ENCODE measurements at regions not wholly inside any gene's neighbourhood (a gene's known extent, or its start where the extent isn't known, plus 50 kb on each side); places are given as distances from the start of the nearest gene placed in this dataset.

GRCh38 chr4:147096667-147097604 lies 151.3 kb upstream of the TTC29 start:
- H3K9me1 ChIP-seq (ENCODE audit: control insufficient read depth, insufficient read depth, low read length), result no peaks in the 10 kb centered on the region
- POLR2A ChIA-PET, result interaction anchor here (1.2 kb wide), 1 partner anchor 78 kb away, joined by 3 read pairs; no protein-coding TSS in a partner anchor
- H3K4me2 ChIP-seq (ENCODE audit: insufficient read depth, low read length), result no peak overlapping the region
- no peaks in the 10 kb centered on the region for H3K4me1 ChIP-seq (replicated peaks in 1 of 2; ENCODE audit: control insufficient read depth in 2 of 2, insufficient read depth in 2 of 2, low read length in 2 of 2)
- no peaks in the 10 kb centered on the region for H3K79me2 ChIP-seq (ENCODE audit: control insufficient read depth, insufficient read depth, low read length)
- H3K9ac ChIP-seq (ENCODE audit: insufficient read depth in 1 of 2, low read depth in 2 of 2, low read length in 2 of 2), result no peak overlapping the region
- H3K27me3 ChIP-seq (ENCODE audit: control insufficient read depth in 2 of 2, insufficient read depth in 2 of 2, low read length in 2 of 2), result no peaks in the 10 kb centered on the region
- 1% methylated on average over 6 of the region's 6 CpGs for WGBS (ENCODE audit: insufficient coverage, low coverage, missing lambda C conversion rate)
- H3K27ac ChIP-seq (ENCODE audit: extremely low read depth, low read depth, low read length), result no peak overlapping the region
- no peaks in the 10 kb centered on the region for H3K36me3 ChIP-seq (ENCODE audit: control insufficient read depth, insufficient read depth, low read length)
- no peaks in the 10 kb centered on the region for H4K20me1 ChIP-seq (replicated peaks; ENCODE audit: control insufficient read depth, insufficient read depth, low read length)
- in situ Hi-C loops (cut with MboI), result no loop called here
- FAIRE-seq (peak; percentile 77), DNase-seq (ENCODE audit: extremely low read depth in 1 of 4, low spot score in 3 of 4) (peak; percentile 33 to 47 (median 42)), ATAC-seq (peak; percentile 65; the same call in 2 of the 3 replicates)
- CTCF ChIA-PET (ENCODE audit: low intra/inter-chr PET ratio), result interaction anchor here (0.8 to 1.3 kb wide), 4 partner anchors 78 to 1139 kb away, joined by 3 to 9 read pairs (median 4); no protein-coding TSS in a partner anchor
- H3K4me3 ChIP-seq, result no peak overlapping the region
- no TSS peak for BruUV-seq (replicated peaks)
- intact Hi-C loops (cut with micrococcal nuclease), result loop anchor here (1.0 to 10.0 kb wide), 3 partner anchors 78 to 755 kb away; no protein-coding TSS in a partner anchor
- no peaks in the 10 kb centered on the region for H3K9me3 ChIP-seq (replicated peaks; ENCODE audit: control insufficient read depth, insufficient read depth, low read depth, low read length)
- H2AFZ ChIP-seq (ENCODE audit: low read depth, low read length), result no peak overlapping the region
- peak; percentile 45; the same call in 1 of the 2 replicates for TF ChIP-seq SMC3 (conservative IDR thresholded peaks at IDR 0.05; ENCODE audit: insufficient read depth, low read depth, low read length)
- TF ChIP-seq CTCF (IDR thresholded peaks at IDR 0.05 in 2 of 3, conservative IDR thresholded peaks at IDR 0.05 in 1 of 3; ENCODE audit: insufficient read depth in 2 of 3, low read depth in 1 of 3, low read length in 3 of 3), result peak; percentile 22 to 63 (median 38); a peak in 3 of 6 replicates
- peak; percentile 40; the same call in 1 of the 2 replicates for TF ChIP-seq DEAF1 (CRISPR knock-in tag; IDR thresholded peaks at IDR 0.05)
- no peak for TF ChIP-seq NFIC (IDR thresholded peaks at IDR 0.05)
- peak; percentile 38; the same call in 1 of the 2 replicates for TF ChIP-seq REST (IDR thresholded peaks at IDR 0.05; ENCODE audit: borderline replicate concordance)
- no peak for TF ChIP-seq REST (CRISPR knock-in tag; IDR thresholded peaks at IDR 0.05; ENCODE audit: low read depth)
- TF ChIP-seq RAD21 (CRISPR knock-in tag; conservative IDR thresholded peaks at IDR 0.05 in 1 of 2, IDR thresholded peaks at IDR 0.05 in 1 of 2), result peak; percentile 50 to 60; a peak in 3 of 4 replicates
